ENCODE measurements at regions not wholly inside any gene's neighbourhood (a gene's known extent, or its start where the extent isn't known, plus 50 kb on each side); places are given as distances from the start of the nearest gene placed in this dataset.
"Not testable (repeated sequence)": the region's sequence is repeated elsewhere in the genome, so short reads cannot be mapped to it uniquely, and the experiment has no call there.

DNA sequence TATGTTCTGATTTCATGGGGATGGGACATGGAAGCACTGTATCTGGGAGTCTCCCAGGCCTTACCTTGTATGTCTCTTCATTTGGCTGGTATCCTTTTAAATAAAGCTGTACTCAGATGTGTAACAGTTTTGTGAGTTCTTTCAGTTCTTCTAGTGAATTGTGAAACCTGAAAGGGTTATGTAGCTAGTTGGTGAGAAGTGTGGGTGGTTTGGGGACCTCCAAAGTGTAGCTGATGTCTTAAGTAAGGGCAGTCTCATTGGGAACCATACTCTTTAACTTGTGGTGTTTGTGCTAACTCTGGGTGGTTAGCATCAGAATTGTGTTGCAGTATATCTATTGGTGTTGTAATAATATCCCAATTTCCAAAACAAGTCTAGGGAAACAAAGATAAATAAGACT is 166.9 kb upstream of the CCNH start:
- ATAC-seq (ENCODE audit: low FRiP score) (no peak), DNase-seq (ENCODE audit: low spot score) (no peak)
- TF ChIP-seq, protein P1, sequence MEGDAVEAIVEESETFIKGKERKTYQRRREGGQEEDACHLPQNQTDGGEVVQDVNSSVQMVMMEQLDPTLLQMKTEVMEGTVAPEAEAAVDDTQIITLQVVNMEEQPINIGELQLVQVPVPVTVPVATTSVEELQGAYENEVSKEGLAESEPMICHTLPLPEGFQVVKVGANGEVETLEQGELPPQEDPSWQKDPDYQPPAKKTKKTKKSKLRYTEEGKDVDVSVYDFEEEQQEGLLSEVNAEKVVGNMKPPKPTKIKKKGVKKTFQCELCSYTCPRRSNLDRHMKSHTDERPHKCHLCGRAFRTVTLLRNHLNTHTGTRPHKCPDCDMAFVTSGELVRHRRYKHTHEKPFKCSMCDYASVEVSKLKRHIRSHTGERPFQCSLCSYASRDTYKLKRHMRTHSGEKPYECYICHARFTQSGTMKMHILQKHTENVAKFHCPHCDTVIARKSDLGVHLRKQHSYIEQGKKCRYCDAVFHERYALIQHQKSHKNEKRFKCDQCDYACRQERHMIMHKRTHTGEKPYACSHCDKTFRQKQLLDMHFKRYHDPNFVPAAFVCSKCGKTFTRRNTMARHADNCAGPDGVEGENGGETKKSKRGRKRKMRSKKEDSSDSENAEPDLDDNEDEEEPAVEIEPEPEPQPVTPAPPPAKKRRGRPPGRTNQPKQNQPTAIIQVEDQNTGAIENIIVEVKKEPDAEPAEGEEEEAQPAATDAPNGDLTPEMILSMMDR (IDR thresholded peaks at IDR 0.05): no peak

DNA sequence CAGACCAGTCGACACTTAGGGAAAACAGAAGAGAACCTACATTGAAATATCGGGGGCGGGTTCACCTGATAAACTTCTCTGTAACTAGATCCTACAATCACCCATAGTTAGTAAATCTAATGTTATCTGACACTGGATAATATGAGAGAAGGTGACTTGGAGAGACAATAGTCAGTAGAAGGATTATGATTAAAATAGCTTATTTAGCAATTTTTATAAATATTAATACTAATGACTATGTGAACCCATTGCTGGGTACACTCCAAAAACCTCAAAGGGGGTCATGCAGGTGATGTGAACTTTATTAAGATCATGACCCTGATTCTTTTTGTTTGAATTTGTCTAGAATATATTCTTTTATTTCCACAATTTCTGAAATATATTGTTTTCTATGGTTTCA is 164.1 kb upstream of the CCNH start:
- no peak for ATAC-seq (ENCODE audit: low FRiP score)
- no peak for DNase-seq (ENCODE audit: low spot score)
- TF ChIP-seq, protein P1 (IDR thresholded peaks at IDR 0.05): no peak

DNA sequence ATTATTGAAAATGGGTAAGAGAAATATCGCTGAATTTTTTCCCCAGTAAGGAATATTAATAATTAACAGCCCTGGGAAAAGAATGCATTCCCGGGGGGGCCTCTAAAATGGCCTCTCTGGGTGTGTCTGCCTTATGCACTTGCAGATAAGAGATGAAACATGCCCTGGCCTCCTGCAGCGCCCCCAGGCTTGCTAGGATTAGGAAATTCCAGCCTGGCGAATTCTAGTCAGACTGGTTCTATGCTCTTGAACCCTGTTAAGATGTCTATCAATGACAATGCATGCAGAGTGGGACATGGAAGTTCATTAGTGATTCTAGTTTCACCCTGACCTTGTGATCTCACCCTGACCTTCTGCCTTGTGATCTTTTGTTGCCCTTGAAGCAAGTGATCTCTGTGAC is 163.6 kb upstream of the CCNH start:
- ATAC-seq (ENCODE audit: low FRiP score); DNase-seq (ENCODE audit: low spot score): not testable (repeated sequence)

DNA sequence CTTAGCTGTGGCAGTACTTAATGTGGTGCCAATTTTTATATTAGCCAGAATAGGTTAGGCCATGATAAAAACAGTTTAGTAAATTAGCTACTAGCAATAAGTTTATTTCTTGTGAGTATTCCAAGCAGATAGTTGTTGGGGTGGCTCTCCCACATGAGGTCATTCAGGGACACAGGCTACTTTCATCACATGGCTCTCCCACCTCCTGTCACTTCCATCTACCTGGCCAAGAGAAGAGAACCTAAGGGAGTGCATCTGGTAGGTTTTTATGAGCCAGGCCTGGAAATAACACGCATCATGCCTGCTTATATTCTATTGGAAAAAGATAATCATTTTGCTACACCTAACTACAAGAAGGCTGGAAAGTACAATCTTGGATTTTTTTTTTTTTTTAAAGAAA is 161.4 kb upstream of the CCNH start:
- DNase-seq (ENCODE audit: low spot score) (no peak), ATAC-seq (ENCODE audit: low FRiP score) (no peak)
- TF ChIP-seq, protein P1 (IDR thresholded peaks at IDR 0.05): no peak

DNA sequence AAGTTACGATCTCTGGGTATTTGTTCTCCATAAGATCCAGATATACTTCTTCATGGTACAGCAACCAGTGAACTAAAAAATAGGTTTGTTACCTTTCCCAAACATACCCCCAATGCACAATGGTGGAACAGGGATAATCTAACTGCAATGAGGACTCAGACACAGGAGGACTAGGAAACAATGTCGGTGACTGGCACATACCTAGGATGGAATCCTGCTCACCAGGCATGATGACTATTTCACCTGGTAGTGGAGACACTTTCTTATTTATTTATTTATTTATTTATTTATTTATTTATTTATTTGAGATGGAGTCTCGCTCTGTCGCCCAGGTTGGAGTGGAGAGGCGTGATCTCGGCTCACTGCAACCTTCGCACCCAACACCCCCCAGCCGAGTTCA is 159.9 kb upstream of the CCNH start:
- TF ChIP-seq, protein P1 (IDR thresholded peaks at IDR 0.05): no peak

DNA sequence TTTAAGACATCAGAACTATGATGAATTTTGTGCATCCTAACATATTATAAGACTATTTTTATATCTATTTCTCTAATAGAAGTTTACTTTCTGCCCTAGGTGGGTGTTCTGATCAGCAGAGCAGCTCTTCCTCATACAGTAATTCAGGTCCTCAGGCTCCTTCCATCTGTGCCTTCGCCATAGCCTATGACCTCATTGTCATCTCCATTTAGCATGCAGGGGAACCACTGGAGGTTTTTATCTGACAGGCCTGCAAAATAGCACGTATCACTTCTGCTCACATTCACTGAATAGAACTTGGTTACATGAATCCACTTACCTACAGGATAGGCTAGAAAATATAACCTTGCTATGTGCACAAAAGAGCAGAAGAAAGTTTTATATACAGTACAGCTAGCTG is 159.4 kb upstream of the CCNH start:
- DNase-seq (ENCODE audit: low spot score) (no peak), ATAC-seq (ENCODE audit: low FRiP score) (no peak)
- TF ChIP-seq, protein P1 (IDR thresholded peaks at IDR 0.05): no peak

More for the DNA sequence above, 159.9 kb upstream of the CCNH start:
- ATAC-seq (ENCODE audit: low FRiP score): no peak
- no peak for DNase-seq (ENCODE audit: low spot score)

DNA sequence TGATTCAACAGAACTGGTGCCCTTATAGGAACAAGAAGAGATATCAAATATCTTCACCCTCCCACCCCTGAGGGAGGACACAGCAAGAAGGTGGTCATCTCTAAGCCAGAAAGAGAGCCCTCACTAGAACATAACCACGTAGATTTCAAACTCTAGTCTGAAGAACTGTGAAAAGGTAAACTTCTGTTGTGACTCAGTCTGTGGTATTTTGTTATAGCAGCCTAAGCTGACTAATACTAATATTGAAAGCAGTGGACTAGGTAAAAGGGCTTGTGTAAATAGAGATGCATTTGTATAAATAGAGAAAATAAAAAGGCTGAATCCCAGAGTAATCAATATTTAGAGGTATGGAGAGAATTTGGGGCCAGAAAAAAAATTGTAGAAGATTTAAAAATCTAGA is 157.6 kb upstream of the CCNH start:
- no peak for ATAC-seq (ENCODE audit: low FRiP score)
- TF ChIP-seq, protein P1 (IDR thresholded peaks at IDR 0.05): no peak

DNA sequence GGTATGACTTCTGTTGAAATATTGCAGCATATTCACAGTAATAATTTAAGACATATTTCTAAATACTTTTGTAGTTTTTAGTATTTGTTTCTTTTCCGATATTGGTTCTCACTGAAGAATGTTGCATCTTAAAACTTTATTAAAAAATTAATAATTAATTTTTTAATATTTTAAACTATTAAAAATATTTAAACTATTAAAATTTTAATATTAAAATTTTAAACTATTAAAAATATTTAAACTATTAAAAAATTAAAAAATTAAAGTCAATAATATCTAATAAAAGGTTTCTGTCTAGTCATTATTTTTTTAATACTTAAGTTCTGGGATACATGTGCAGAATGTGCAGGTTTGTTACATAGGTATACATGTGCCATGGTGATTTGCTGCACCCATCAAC is 149.3 kb upstream of the CCNH start:
- no peak for DNase-seq (ENCODE audit: low spot score)
- ATAC-seq (ENCODE audit: low FRiP score): no peak
- TF ChIP-seq, protein P1 (IDR thresholded peaks at IDR 0.05): no peak

More for the DNA sequence above, 157.6 kb upstream of the CCNH start:
- no peak for DNase-seq (ENCODE audit: low spot score)
